Hepatocyte (in vitro differentiated cells): ENCODE measurements at regions not wholly inside any gene's neighbourhood (a gene's known extent, or its start where the extent isn't known, plus 50 kb on each side); places are given as distances from the start of the nearest gene placed in this dataset.

Experiments
- DNase-seq: peaks from one replicate; pipeline ENCODE4 v3.0.0-alpha.2; 2016; ENCODE audit warnings: low spot score
- H2AFZ ChIP-seq: fragments of 200-600 bp; sonication (generic); 2 replicates; pipeline ENCODE4 v1.6.0; 2016; ENCODE audit warnings: antibody characterized with exemption, mild to moderate bottlenecking
- H3K27ac ChIP-seq: fragments of 200-600 bp; sonication (generic); 2 replicates; pipeline ENCODE4 v1.5.1; 2016; ENCODE audit warnings: mild to moderate bottlenecking
- H3K27me3 ChIP-seq: fragments of 200-600 bp; sonication (generic); 2 replicates; pipeline ENCODE4 v1.6.1; 2016
- H3K36me3 ChIP-seq: fragments of 200-600 bp; sonication (generic); replicated peaks from 2 replicates; pipeline ENCODE4 v1.5.1; 2016; ENCODE audit warnings: low read depth; ENCODE audit not compliant: insufficient read depth
- H3K4me1 ChIP-seq: fragments of 200-600 bp; sonication (generic); 2 replicates; pipeline ENCODE4 v1.5.1; 2016; ENCODE audit warnings: mild to moderate bottlenecking, moderate library complexity; ENCODE audit not compliant: insufficient read depth
- H3K4me2 ChIP-seq: fragments of 200-600 bp; sonication (generic); 2 replicates; pipeline ENCODE4 v1.6.0; 2016
- H3K4me3 ChIP-seq: fragments of 200-600 bp; sonication (generic); 2 replicates; pipeline ENCODE4 v1.5.1; 2016; ENCODE audit warnings: mild to moderate bottlenecking
- H3K79me2 ChIP-seq: fragments of 200-600 bp; sonication (generic); 2 replicates; pipeline ENCODE4 v1.6.0; 2017; ENCODE audit warnings: mild to moderate bottlenecking
- H3K9me2 ChIP-seq: fragments of 200-600 bp; sonication (generic); replicated peaks from 2 replicates; pipeline ENCODE4 v1.6.0; 2017; ENCODE audit warnings: mild to moderate bottlenecking; ENCODE audit not compliant: insufficient read depth
- H3K9me3 ChIP-seq: fragments of 200-600 bp; sonication (generic); 2 replicates; pipeline ENCODE4 v1.5.1; 2016; ENCODE audit warnings: low read depth, mild to moderate bottlenecking
- H4K20me1 ChIP-seq: fragments of 200-600 bp; sonication (generic); 2 replicates; pipeline ENCODE4 v1.6.0; 2016; ENCODE audit warnings: mild to moderate bottlenecking; ENCODE audit not compliant: insufficient read depth, poor library complexity, severe bottlenecking
- CTCF ChIP-seq: fragments of 200-600 bp; sonication (generic); IDR thresholded peaks from 2 replicates; pipeline ENCODE4 v1.5.1; 2016; ENCODE audit warnings: antibody characterized with exemption, mild to moderate bottlenecking; ENCODE audit not compliant: poor library complexity
- EZH2 ChIP-seq: fragments of 200-600 bp; sonication (generic); IDR thresholded peaks from 2 replicates; pipeline ENCODE4 v1.6.1; 2016; ENCODE audit warnings: antibody characterized with exemption, mild to moderate bottlenecking, borderline replicate concordance
- EZH2phosphoT487 ChIP-seq: fragments of 200-600 bp; sonication (generic); IDR thresholded peaks from one replicate; pipeline ENCODE4 v1.6.1; 2018; ENCODE audit warnings: antibody characterized with exemption, mild to moderate bottlenecking, low read depth, moderate library complexity; ENCODE audit not compliant: unreplicated experiment, severe bottlenecking
- WGBS: methylation state at CpG from one replicate; pipeline ENCODE4 v1.1.6; 2016; ENCODE audit warnings: low lambda C conversion rate; ENCODE audit errors: missing lambda C conversion rate; 5-methylcytosine and 5-hydroxymethylcytosine counted together

- H3K9me2 ChIP-seq, result no peaks in the 10 kb centered on the region
- H3K4me3 ChIP-seq, result no peak overlapping the region
- peak overlapping the region; percentile 3 for H3K4me2 ChIP-seq
- H3K9me3 ChIP-seq, result no peaks in the 10 kb centered on the region
- no peaks in the 10 kb centered on the region for H4K20me1 ChIP-seq
- no peak overlapping the region for H2AFZ ChIP-seq
- WGBS, result 69% methylated on average over 9 of the region's 9 CpGs
- no peak for DNase-seq
- no peaks in the 10 kb centered on the region for H3K4me1 ChIP-seq
- no peak overlapping the region for H3K27ac ChIP-seq
- no peak for TF ChIP-seq EZH2phosphoT487
- peak; percentile 24 for TF ChIP-seq CTCF
- no peaks in the 10 kb centered on the region for H3K27me3 ChIP-seq
- no peaks in the 10 kb centered on the region for H3K79me2 ChIP-seq
- no peaks in the 10 kb centered on the region for H3K36me3 ChIP-seq
These were observed 145.8 kb upstream of the SYT6 start for GRCh38 chr1:114299331-114299975.

- no peak for TF ChIP-seq CTCF
- TF ChIP-seq EZH2, result no peak
- TF ChIP-seq EZH2phosphoT487, result no peak
- no peak overlapping the region for H2AFZ ChIP-seq
- no peaks in the 10 kb centered on the region for H3K27me3 ChIP-seq
- no peaks in the 10 kb centered on the region for H3K4me1 ChIP-seq
- DNase-seq, result no peak
- no peaks in the 10 kb centered on the region for H3K36me3 ChIP-seq
- no peaks in the 10 kb centered on the region for H3K9me3 ChIP-seq
- H4K20me1 ChIP-seq, result no peaks in the 10 kb centered on the region
- no peak overlapping the region for H3K4me2 ChIP-seq
- H3K79me2 ChIP-seq, result no peaks in the 10 kb centered on the region
- no peak overlapping the region for H3K4me3 ChIP-seq
- H3K27ac ChIP-seq, result no peak overlapping the region
- no peaks in the 10 kb centered on the region for H3K9me2 ChIP-seq
- 89% methylated on average over 12 of the region's 12 CpGs for WGBS
These were observed 144.3 kb upstream of the SYT6 start for GRCh38 chr1:114298008-114298407.

- no peak overlapping the region for H3K4me2 ChIP-seq
- H3K9me3 ChIP-seq, result no peaks in the 10 kb centered on the region
- no peaks in the 10 kb centered on the region for H3K36me3 ChIP-seq
- WGBS, result 89% methylated on average over 4 of the region's 4 CpGs
- H2AFZ ChIP-seq, result no peak overlapping the region
- no peaks in the 10 kb centered on the region for H3K9me2 ChIP-seq
- no peak overlapping the region for H3K4me3 ChIP-seq
- H3K27me3 ChIP-seq, result no peaks in the 10 kb centered on the region
- H3K4me1 ChIP-seq, result no peaks in the 10 kb centered on the region
- H3K79me2 ChIP-seq, result no peaks in the 10 kb centered on the region
- H4K20me1 ChIP-seq, result no peaks in the 10 kb centered on the region
- no peak overlapping the region for H3K27ac ChIP-seq
- TF ChIP-seq CTCF (no peak), EZH2phosphoT487 (no peak), EZH2 (no peak)
- DNase-seq, result no peak
These were observed 142.7 kb upstream of the SYT6 start for GRCh38 chr1:114296413-114296812.

- 68% methylated on average over 6 of the region's 6 CpGs for WGBS
- no peaks in the 10 kb centered on the region for H3K9me3 ChIP-seq
- no peaks in the 10 kb centered on the region for H3K79me2 ChIP-seq
These were observed 141.7 kb upstream of the SYT6 start for GRCh38 chr1:114295321-114295720.

More at GRCh38 chr1:114295321-114295720, 141.7 kb upstream of the SYT6 start:
- Histone ChIP-seq H2AFZ (no peak overlapping the region), H3K9me2 (no peaks in the 10 kb centered on the region), H3K36me3 (no peaks in the 10 kb centered on the region), H4K20me1 (no peaks in the 10 kb centered on the region), H3K4me1 (no peaks in the 10 kb centered on the region), H3K4me3 (no peak overlapping the region), H3K27ac (no peak overlapping the region), H3K27me3 (no peaks in the 10 kb centered on the region), H3K4me2 (no peak overlapping the region)
- TF ChIP-seq EZH2 (no peak), CTCF (no peak), EZH2phosphoT487 (no peak)
- no peak for DNase-seq
